WERI-Rb-1 (cell line): ENCODE measurements at regions not wholly inside any gene's neighbourhood (a gene's known extent, or its start where the extent isn't known, plus 50 kb on each side); places are given as distances from the start of the nearest gene placed in this dataset.
"Not testable (repeated sequence)": the region's sequence is repeated elsewhere in the genome, so short reads cannot be mapped to it uniquely, and the experiment has no call there.

Experiments used
- DNase-seq: peaks from one replicate; pipeline ENCODE4 v3.0.0-alpha.2; 2020
- H3K27ac ChIP-seq: fragments of 250-450 bp; sonication (Bioruptor Pico); 2 replicates; pipeline ENCODE4 v1.5.1; 2020; ENCODE audit warnings: mild to moderate bottlenecking, moderate library complexity
- H3K27me3 ChIP-seq: fragments of 250-450 bp; sonication (Bioruptor Pico); 2 replicates; pipeline ENCODE4 v1.5.1; 2021; ENCODE audit warnings: mild to moderate bottlenecking, low read depth, moderate library complexity; ENCODE audit not compliant: insufficient read depth, severe bottlenecking
- H3K36me3 ChIP-seq: fragments of 250-450 bp; sonication (Bioruptor Pico); 2 replicates; pipeline ENCODE4 v1.5.1; 2020; ENCODE audit warnings: mild to moderate bottlenecking, moderate library complexity
- H3K4me3 ChIP-seq: 2 replicates; pipeline ENCODE4 v1.5.1; 2011; ENCODE audit warnings: low read depth, mild to moderate bottlenecking, control low read depth, low read length
- H3K9me3 ChIP-seq: fragments of 250-450 bp; sonication (Bioruptor Pico); 2 replicates; pipeline ENCODE4 v1.5.1; 2021; ENCODE audit warnings: mild to moderate bottlenecking, moderate library complexity; ENCODE audit not compliant: severe bottlenecking
- TF ChIP-seq, protein P1 (sequence below): IDR thresholded peaks from 2 replicates; pipeline ENCODE4 v1.5.1; 2011; ENCODE audit warnings: low read depth, mild to moderate bottlenecking, control low read depth, inconsistent platforms, low read length

- TF ChIP-seq, protein P1, sequence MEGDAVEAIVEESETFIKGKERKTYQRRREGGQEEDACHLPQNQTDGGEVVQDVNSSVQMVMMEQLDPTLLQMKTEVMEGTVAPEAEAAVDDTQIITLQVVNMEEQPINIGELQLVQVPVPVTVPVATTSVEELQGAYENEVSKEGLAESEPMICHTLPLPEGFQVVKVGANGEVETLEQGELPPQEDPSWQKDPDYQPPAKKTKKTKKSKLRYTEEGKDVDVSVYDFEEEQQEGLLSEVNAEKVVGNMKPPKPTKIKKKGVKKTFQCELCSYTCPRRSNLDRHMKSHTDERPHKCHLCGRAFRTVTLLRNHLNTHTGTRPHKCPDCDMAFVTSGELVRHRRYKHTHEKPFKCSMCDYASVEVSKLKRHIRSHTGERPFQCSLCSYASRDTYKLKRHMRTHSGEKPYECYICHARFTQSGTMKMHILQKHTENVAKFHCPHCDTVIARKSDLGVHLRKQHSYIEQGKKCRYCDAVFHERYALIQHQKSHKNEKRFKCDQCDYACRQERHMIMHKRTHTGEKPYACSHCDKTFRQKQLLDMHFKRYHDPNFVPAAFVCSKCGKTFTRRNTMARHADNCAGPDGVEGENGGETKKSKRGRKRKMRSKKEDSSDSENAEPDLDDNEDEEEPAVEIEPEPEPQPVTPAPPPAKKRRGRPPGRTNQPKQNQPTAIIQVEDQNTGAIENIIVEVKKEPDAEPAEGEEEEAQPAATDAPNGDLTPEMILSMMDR = peak; percentile 57
- H3K27ac ChIP-seq, H3K9me3 ChIP-seq, H3K36me3 ChIP-seq, H3K4me3 ChIP-seq, H3K27me3 ChIP-seq: not testable (repeated sequence)
- DNase-seq = peak; percentile 19
Measured at GRCh38 chr4:9577869-9578268, 133.7 kb downstream of the DEFB131A start.

- not testable (repeated sequence) for H3K27ac ChIP-seq, H3K27me3 ChIP-seq, H3K9me3 ChIP-seq, H3K4me3 ChIP-seq, H3K36me3 ChIP-seq, DNase-seq
Measured at GRCh38 chr4:9582880-9583279, 138.7 kb downstream of the DEFB131A start.

DNA sequence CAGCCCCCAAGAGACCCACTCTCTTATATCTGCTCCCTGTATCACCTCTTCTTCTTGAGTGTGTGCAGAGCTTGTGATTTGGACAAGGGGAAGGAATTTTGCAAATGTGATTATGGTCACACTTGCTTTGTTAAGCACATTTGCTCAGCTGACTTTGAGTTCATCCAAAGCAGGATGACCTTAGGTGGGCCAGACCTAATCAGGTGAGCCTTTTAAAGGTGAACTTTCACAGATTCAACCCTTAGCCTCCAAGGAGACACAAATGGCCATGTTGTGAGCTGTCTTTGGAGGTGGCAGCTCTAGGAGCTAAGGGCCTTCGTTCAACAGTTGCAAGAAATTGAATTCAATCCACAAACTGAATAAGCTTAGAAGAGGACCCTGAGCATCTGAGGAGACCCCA is 147.8 kb downstream of the DEFB131A start:
- Histone ChIP-seq H3K4me3 (no peak overlapping the region), H3K36me3 (no peaks in the 10 kb centered on the region), H3K9me3 (no peaks in the 10 kb centered on the region), H3K27me3 (no peaks in the 10 kb centered on the region), H3K27ac (no peak overlapping the region)
- TF ChIP-seq, protein P1 = no peak
- DNase-seq = no peak

DNA sequence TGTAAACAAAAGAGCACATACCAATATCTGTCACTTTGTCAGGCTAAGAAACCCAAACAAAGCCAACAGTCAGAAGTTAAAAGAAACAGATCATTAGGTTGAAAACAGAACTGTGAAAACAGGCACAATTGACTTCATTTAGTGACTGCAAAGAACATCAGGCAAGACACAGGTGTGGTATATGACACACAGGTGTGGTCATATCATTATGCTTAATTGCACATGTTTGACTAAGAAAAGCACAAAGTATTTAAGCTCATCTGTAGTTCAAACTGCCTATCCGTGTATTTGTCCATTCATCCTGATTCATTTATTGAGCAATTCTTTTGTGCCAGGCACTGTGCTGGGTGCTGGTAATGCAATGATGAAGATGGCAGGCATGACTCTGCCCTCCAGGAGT is 150.7 kb downstream of the DEFB131A start:
- Histone ChIP-seq H3K9me3 (no peaks in the 10 kb centered on the region), H3K27ac (no peak overlapping the region), H3K4me3 (no peak overlapping the region), H3K27me3 (no peaks in the 10 kb centered on the region), H3K36me3 (no peaks in the 10 kb centered on the region)
- no peak for DNase-seq
- TF ChIP-seq, protein P1 = no peak

DNA sequence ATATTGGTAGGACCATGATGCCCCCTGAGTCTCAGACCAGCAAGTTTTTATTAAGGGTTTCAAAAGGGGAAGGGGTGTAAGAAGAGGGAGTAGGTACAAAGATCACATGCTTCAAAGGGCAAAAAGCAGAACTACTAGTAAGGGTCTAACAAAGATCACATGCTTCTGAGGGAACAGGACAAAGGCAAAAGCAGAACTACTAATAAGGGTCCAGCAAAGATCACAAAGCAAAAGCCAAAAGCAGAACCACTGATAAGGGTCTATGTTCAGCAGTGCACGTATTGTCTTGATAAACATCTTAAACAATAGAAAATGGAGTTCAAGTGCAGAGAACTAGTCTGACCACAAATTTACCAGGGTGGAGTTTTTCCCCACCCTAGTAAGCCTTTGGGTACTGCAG is 151.3 kb downstream of the DEFB131A start:
- not testable (repeated sequence) for H3K9me3 ChIP-seq, DNase-seq, H3K4me3 ChIP-seq, H3K27me3 ChIP-seq, H3K36me3 ChIP-seq, H3K27ac ChIP-seq

DNA sequence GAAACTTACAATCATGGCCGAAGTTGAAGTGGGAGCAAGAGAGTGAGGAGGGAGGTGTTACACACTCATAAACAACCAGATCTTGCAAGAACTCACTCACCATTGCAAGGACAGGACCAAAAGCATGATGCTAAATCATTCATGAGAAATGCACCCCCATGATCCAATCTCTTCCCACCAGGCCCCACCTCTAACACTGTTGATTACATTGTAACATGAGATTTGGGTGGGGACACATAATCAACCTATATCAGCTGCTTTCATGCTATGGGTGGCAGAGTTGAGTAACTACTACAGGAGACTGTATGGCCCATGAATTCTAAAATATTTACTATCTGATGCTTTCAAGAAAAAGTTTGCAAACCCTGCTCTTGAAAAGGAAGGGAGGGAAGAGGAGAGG is 155.1 kb downstream of the DEFB131A start:
- no peaks in the 10 kb centered on the region for H3K36me3 ChIP-seq
- TF ChIP-seq, protein P1 = no peak
- no peaks in the 10 kb centered on the region for H3K9me3 ChIP-seq
- H3K4me3 ChIP-seq = no peak overlapping the region
- DNase-seq = no peak
- H3K27me3 ChIP-seq = no peaks in the 10 kb centered on the region
- no peak overlapping the region for H3K27ac ChIP-seq

GRCh38 chr4:9600246-9600645 is 156.0 kb downstream of the DEFB131A start:
- no peak for DNase-seq
- Histone ChIP-seq H3K9me3 (no peaks in the 10 kb centered on the region), H3K36me3 (no peaks in the 10 kb centered on the region), H3K27me3 (no peaks in the 10 kb centered on the region), H3K4me3 (no peak overlapping the region), H3K27ac (no peak overlapping the region)
- TF ChIP-seq, protein P1 = no peak
